Vagina (tissue), 2 donors: ENCODE measurements at regions not wholly inside any gene's neighbourhood (a gene's known extent, or its start where the extent isn't known, plus 50 kb on each side); places are given as distances from the start of the nearest gene placed in this dataset.

ENCODE experiments used
- DNase-seq, 2 donors: peaks; one replicate each; pipeline ENCODE4 v3.0.0-alpha.2; 2017; ENCODE audit errors: extremely low spot score in 2 of 2
- H3K27ac ChIP-seq: fragments of 200-600 bp; sonication (generic); one replicate; pipeline ENCODE4 v1.5.1; 2019
- H3K27me3 ChIP-seq: fragments of 200-600 bp; sonication (generic); one replicate; pipeline ENCODE4 v1.5.1; 2019
- H3K36me3 ChIP-seq, 2 donors: fragments of 200-600 bp; sonication (generic); one replicate each; pipeline ENCODE4 v1.5.1; 2017 to 2019
- H3K4me1 ChIP-seq: fragments of 200-600 bp; sonication (generic); one replicate; pipeline ENCODE4 v1.5.1; 2019
- H3K4me3 ChIP-seq, 2 donors: fragments of 200-600 bp; sonication (generic); 1 replicate in 1 of 2; 2 replicates in 1 of 2; pipeline ENCODE4 v1.5.1; 2016 to 2019
- H3K9me3 ChIP-seq: fragments of 200-600 bp; sonication (generic); one replicate; pipeline ENCODE4 v1.5.1; 2019
- CTCF ChIP-seq, 3 experiments: fragments of 450-650 bp in 2 of 3; fragments of 200-600 bp in 1 of 3; sonication (generic) in 1 of 3; IDR thresholded peaks; one replicate each; pipeline ENCODE4 v1.5.1; 2017 to 2019; ENCODE audit warnings: antibody characterized with exemption in 3 of 3, mild to moderate bottlenecking in 2 of 3, moderate library complexity in 2 of 3
- POLR2A ChIP-seq, 2 donors: fragments of 450-650 bp; IDR thresholded peaks; one replicate each; pipeline ENCODE4 v1.6.1; 2017; ENCODE audit warnings: antibody characterized with exemption in 2 of 2, mild to moderate bottlenecking in 2 of 2, moderate library complexity in 2 of 2
- POLR2AphosphoS5 ChIP-seq, 2 donors: sonication (generic); formaldehyde crosslinking; IDR thresholded peaks; one replicate each; pipeline ENCODE4 v1.9.0; 2017; ENCODE audit warnings: antibody characterized with exemption in 2 of 2, mild to moderate bottlenecking in 2 of 2, low read depth in 1 of 2; ENCODE audit not compliant: insufficient read depth in 1 of 2
- intact Hi-C: fragments of 100-400 bp; cut with DNase I; formaldehyde crosslinking; loops from one replicate; pipeline ENCODE4 v1.15.1; 2023

DNA sequence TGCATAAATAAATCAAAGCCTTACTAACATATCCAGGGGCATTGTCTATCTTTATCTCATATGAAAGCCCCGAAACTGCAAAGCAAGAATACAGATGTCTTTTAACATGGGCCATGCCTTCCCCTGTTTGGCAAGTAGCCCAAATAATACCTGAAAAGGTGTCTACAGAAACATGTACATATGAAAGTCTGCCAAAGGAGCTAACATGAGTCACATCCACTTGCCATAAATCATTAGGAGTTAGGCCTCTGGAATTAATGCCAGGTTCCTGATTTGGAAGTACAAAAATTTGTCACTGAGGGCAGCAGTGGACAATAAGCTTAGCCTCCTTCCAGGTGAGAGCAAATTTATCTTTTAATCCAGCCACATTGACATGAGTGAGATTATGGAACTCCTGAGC lies 85.5 kb upstream of the PGR start:
- intact Hi-C loops, result no loop called here
- no peak overlapping the region for H3K27ac ChIP-seq
- no peaks in the 10 kb centered on the region for H3K4me1 ChIP-seq
- TF ChIP-seq CTCF (IDR thresholded peaks at IDR 0.05) (no peak), POLR2A (IDR thresholded peaks at IDR 0.05) (no peak), POLR2AphosphoS5 (IDR thresholded peaks at IDR 0.05; ENCODE audit: insufficient read depth in 1 of 2, low read depth in 1 of 2) (no peak)
- no peaks in the 10 kb centered on the region for H3K36me3 ChIP-seq
- H3K27me3 ChIP-seq, result no peaks in the 10 kb centered on the region
- H3K4me3 ChIP-seq, result no peak overlapping the region
- no peaks in the 10 kb centered on the region for H3K9me3 ChIP-seq
- no peak for DNase-seq

DNA sequence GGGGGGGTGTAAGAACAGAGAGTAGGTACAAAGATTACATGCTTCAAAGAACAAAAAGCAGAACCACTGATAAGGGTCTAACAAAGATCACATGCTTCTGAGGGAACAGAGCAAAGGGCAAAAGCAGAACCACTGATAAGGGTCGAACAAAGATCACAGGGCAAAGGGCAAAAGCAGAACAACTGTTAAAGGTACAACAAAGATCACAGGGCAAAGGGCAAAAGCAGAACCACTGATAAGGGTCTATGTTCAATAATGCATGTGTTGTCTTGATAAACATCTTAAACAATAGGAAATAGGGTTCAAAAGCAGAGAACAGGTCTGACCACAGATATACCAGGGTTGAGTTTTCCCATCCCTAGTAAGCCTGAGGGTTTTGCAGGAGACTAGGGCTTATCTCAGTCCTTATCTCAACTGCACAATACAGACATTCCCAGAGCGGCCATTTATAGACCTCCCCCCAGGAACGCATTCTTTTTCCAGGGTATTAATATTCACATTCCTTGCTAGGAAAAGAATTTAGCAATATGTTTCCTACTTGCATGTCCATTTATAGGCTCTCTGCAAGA lies 81.9 kb upstream of the PGR start:
- no peak for DNase-seq
- no peaks in the 10 kb centered on the region for H3K27me3 ChIP-seq
- H3K4me1 ChIP-seq, result no peaks in the 10 kb centered on the region
- no peak for TF ChIP-seq CTCF (IDR thresholded peaks at IDR 0.05)
- TF ChIP-seq POLR2AphosphoS5 (IDR thresholded peaks at IDR 0.05; ENCODE audit: insufficient read depth in 1 of 2, low read depth in 1 of 2), result no peak
- no peak for TF ChIP-seq POLR2A (IDR thresholded peaks at IDR 0.05)
- intact Hi-C loops, result no loop called here
- no peak overlapping the region for H3K27ac ChIP-seq
- no peak overlapping the region for H3K4me3 ChIP-seq
- no peaks in the 10 kb centered on the region for H3K36me3 ChIP-seq
- H3K9me3 ChIP-seq, result peaks cover 2% of the 10 kb centered on the region

- H3K4me1 ChIP-seq, result no peaks in the 10 kb centered on the region
- no peak for DNase-seq
Observed at GRCh38 chr11:101202614-101203013, 73.0 kb upstream of the PGR start.

GRCh38 chr11:101199416-101199815 lies 69.8 kb upstream of the PGR start:
- TF ChIP-seq POLR2AphosphoS5 (IDR thresholded peaks at IDR 0.05; ENCODE audit: insufficient read depth in 1 of 2, low read depth in 1 of 2) (no peak), POLR2A (IDR thresholded peaks at IDR 0.05) (no peak), CTCF (IDR thresholded peaks at IDR 0.05) (no peak)
- intact Hi-C loops, result no loop called here

More at GRCh38 chr11:101202614-101203013, 73.0 kb upstream of the PGR start:
- no peak overlapping the region for H3K4me3 ChIP-seq
- no peak for TF ChIP-seq POLR2A (IDR thresholded peaks at IDR 0.05)
- no peak for TF ChIP-seq CTCF (IDR thresholded peaks at IDR 0.05)
- TF ChIP-seq POLR2AphosphoS5 (IDR thresholded peaks at IDR 0.05; ENCODE audit: insufficient read depth in 1 of 2, low read depth in 1 of 2), result no peak
- no peaks in the 10 kb centered on the region for H3K36me3 ChIP-seq
- H3K9me3 ChIP-seq, result peaks cover 2% of the 10 kb centered on the region
- intact Hi-C loops, result no loop called here
- no peaks in the 10 kb centered on the region for H3K27me3 ChIP-seq
- H3K27ac ChIP-seq, result no peak overlapping the region

DNA sequence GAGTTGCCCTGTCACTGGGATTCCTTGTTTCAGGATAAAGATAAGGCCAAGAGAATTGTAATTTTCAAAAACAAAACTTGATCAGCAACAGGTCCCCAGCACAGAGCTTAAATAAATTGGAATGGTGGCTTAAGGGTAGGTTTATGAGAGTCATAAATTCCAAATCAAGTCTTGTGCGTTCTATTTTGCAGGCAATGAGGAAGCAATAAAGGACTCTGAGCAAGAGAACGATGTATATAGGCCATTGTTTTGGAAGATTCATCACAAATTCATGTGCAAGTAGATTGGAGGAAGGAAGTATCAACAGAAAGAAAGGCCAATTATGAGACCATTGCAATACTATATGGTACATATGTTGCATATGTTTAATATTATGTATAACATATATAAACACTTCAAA lies 65.7 kb upstream of the PGR start:
- Histone ChIP-seq H3K27me3 (no peaks in the 10 kb centered on the region), H3K36me3 (no peaks in the 10 kb centered on the region), H3K4me3 (no peak overlapping the region), H3K27ac (no peak overlapping the region), H3K9me3 (no peaks in the 10 kb centered on the region), H3K4me1 (no peaks in the 10 kb centered on the region)
- DNase-seq, result no peak
- TF ChIP-seq CTCF (IDR thresholded peaks at IDR 0.05) (no peak), POLR2A (IDR thresholded peaks at IDR 0.05) (no peak), POLR2AphosphoS5 (IDR thresholded peaks at IDR 0.05; ENCODE audit: insufficient read depth in 1 of 2, low read depth in 1 of 2) (no peak)
- intact Hi-C loops, result no loop called here

More at GRCh38 chr11:101199416-101199815, 69.8 kb upstream of the PGR start:
- H3K36me3 ChIP-seq, result no peaks in the 10 kb centered on the region
- no peaks in the 10 kb centered on the region for H3K9me3 ChIP-seq
- DNase-seq, result no peak
- no peak overlapping the region for H3K27ac ChIP-seq
- H3K27me3 ChIP-seq, result no peaks in the 10 kb centered on the region
- no peaks in the 10 kb centered on the region for H3K4me1 ChIP-seq
- no peak overlapping the region for H3K4me3 ChIP-seq
